ENCODE measurements at regions not wholly inside any gene's neighbourhood (a gene's known extent, or its start where the extent isn't known, plus 50 kb on each side); places are given as distances from the start of the nearest gene placed in this dataset.

GRCh38 chr10:4656576-4657194 lies 169.3 kb upstream of the AKR1E2 start:
- no peaks in the 10 kb centered on the region for H3K27me3 ChIP-seq (ENCODE audit: insufficient read depth, low read depth)
- no peaks in the 10 kb centered on the region for H3K9me3 ChIP-seq (ENCODE audit: insufficient read depth, low read depth)
- H3K9me2 ChIP-seq (ENCODE audit: insufficient read depth) = no peaks in the 10 kb centered on the region
- intact Hi-C loops (cut with micrococcal nuclease; ENCODE audit: unreplicated experiment) = loop anchor here (1.0 to 10.0 kb wide), 6 partner anchors 111 to 1459 kb away; no protein-coding TSS in a partner anchor
- no peaks in the 10 kb centered on the region for H3K4me1 ChIP-seq (replicated peaks; ENCODE audit: insufficient read depth)
- DNase-seq = peak; percentile 30 to 41
- no peak overlapping the region for H3K4me2 ChIP-seq
- H2AFZ ChIP-seq = no peak overlapping the region
- no peaks in the 10 kb centered on the region for H3K36me3 ChIP-seq (ENCODE audit: low read depth)
- no peaks in the 10 kb centered on the region for H3F3A ChIP-seq (ENCODE audit: insufficient read depth, low read depth)
- no peak overlapping the region for H3K4me3 ChIP-seq
- H4K20me1 ChIP-seq (ENCODE audit: insufficient read depth) = no peaks in the 10 kb centered on the region
- TF ChIP-seq CTCF (conservative IDR thresholded peaks at IDR 0.05) (peak; percentile 75), EZH2 (IDR thresholded peaks at IDR 0.05; ENCODE audit: low read depth) (no peak)
- no peaks in the 10 kb centered on the region for H3K79me2 ChIP-seq (ENCODE audit: low read depth)
- no TSS peak for BruUV-seq (replicated peaks)
- POLR2A ChIA-PET (ENCODE audit: unreplicated experiment) = no interaction called here
- no peak overlapping the region for H3K27ac ChIP-seq
- CTCF ChIA-PET = no interaction called here

GRCh38 chr10:4655879-4656278 lies 170.1 kb upstream of the AKR1E2 start:
- H3K79me2 ChIP-seq (ENCODE audit: low read depth) = no peaks in the 10 kb centered on the region
- BruUV-seq (replicated peaks) = no TSS peak
- H3K27me3 ChIP-seq (ENCODE audit: insufficient read depth, low read depth) = no peaks in the 10 kb centered on the region
- intact Hi-C loops (cut with micrococcal nuclease; ENCODE audit: unreplicated experiment) = loop anchor here (1.0 to 10.0 kb wide), 6 partner anchors 111 to 1459 kb away; no protein-coding TSS in a partner anchor
- H3K4me1 ChIP-seq (replicated peaks; ENCODE audit: insufficient read depth) = no peaks in the 10 kb centered on the region
- no peak for DNase-seq
- no peaks in the 10 kb centered on the region for H3F3A ChIP-seq (ENCODE audit: insufficient read depth, low read depth)
- H2AFZ ChIP-seq = no peak overlapping the region
- no peaks in the 10 kb centered on the region for H3K36me3 ChIP-seq (ENCODE audit: low read depth)
- H3K27ac ChIP-seq = no peak overlapping the region
- no peak overlapping the region for H3K4me3 ChIP-seq
- H3K4me2 ChIP-seq = no peak overlapping the region
- no peaks in the 10 kb centered on the region for H3K9me3 ChIP-seq (ENCODE audit: insufficient read depth, low read depth)
- POLR2A ChIA-PET (ENCODE audit: unreplicated experiment) = no interaction called here
- no peaks in the 10 kb centered on the region for H3K9me2 ChIP-seq (ENCODE audit: insufficient read depth)
- TF ChIP-seq CTCF (conservative IDR thresholded peaks at IDR 0.05) = no peak
- TF ChIP-seq EZH2 (IDR thresholded peaks at IDR 0.05; ENCODE audit: low read depth) = no peak
- CTCF ChIA-PET = no interaction called here
- no peaks in the 10 kb centered on the region for H4K20me1 ChIP-seq (ENCODE audit: insufficient read depth)

GRCh38 chr10:4655406-4655805 lies 170.6 kb upstream of the AKR1E2 start:
- BruUV-seq (replicated peaks) = no TSS peak
- Histone ChIP-seq H2AFZ (no peak overlapping the region), H3K9me3 (ENCODE audit: insufficient read depth, low read depth) (no peaks in the 10 kb centered on the region), H3K4me1 (replicated peaks; ENCODE audit: insufficient read depth) (no peaks in the 10 kb centered on the region), H3K4me2 (no peak overlapping the region), H3F3A (ENCODE audit: insufficient read depth, low read depth) (no peaks in the 10 kb centered on the region), H3K36me3 (ENCODE audit: low read depth) (no peaks in the 10 kb centered on the region), H4K20me1 (ENCODE audit: insufficient read depth) (no peaks in the 10 kb centered on the region), H3K9me2 (ENCODE audit: insufficient read depth) (no peaks in the 10 kb centered on the region), H3K79me2 (ENCODE audit: low read depth) (no peaks in the 10 kb centered on the region), H3K27me3 (ENCODE audit: insufficient read depth, low read depth) (no peaks in the 10 kb centered on the region), H3K4me3 (no peak overlapping the region), H3K27ac (no peak overlapping the region)
- intact Hi-C loops (cut with micrococcal nuclease; ENCODE audit: unreplicated experiment) = loop anchor here (5.0 to 10.0 kb wide), 4 partner anchors 111 to 1458 kb away; no protein-coding TSS in a partner anchor
- ChIA-PET CTCF (no interaction called here), POLR2A (ENCODE audit: unreplicated experiment) (interaction anchor here (0.6 kb wide), 1 partner anchor 311 kb away, joined by 11 read pairs; no protein-coding TSS in a partner anchor)
- no peak for DNase-seq
- TF ChIP-seq CTCF (conservative IDR thresholded peaks at IDR 0.05) (no peak), EZH2 (IDR thresholded peaks at IDR 0.05; ENCODE audit: low read depth) (no peak)
